ENCODE measurements at regions not wholly inside any gene's neighbourhood (a gene's known extent, or its start where the extent isn't known, plus 50 kb on each side); places are given as distances from the start of the nearest gene placed in this dataset.

DNA sequence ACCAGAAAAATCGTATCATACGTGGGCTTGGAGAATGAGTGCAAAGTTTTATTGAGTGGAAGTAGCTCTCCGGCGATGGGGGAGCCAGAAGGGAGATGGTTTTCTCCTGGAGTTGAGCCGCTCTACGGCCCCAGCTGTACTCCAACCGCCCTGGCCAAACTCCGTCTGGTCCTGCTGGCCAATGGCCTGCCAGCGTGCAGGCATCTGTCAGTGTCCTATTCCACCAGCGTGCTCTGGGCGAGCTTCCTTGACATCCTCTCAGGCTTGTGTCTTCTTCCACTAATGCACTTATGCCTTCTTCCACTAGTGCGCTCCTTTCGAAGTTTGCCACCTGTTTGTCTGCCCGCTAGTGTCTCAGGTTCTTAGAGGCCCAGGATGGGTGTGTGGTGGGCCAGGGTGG, 345.5 kb upstream of the CDH19 start:
- TF ChIP-seq, protein P1, sequence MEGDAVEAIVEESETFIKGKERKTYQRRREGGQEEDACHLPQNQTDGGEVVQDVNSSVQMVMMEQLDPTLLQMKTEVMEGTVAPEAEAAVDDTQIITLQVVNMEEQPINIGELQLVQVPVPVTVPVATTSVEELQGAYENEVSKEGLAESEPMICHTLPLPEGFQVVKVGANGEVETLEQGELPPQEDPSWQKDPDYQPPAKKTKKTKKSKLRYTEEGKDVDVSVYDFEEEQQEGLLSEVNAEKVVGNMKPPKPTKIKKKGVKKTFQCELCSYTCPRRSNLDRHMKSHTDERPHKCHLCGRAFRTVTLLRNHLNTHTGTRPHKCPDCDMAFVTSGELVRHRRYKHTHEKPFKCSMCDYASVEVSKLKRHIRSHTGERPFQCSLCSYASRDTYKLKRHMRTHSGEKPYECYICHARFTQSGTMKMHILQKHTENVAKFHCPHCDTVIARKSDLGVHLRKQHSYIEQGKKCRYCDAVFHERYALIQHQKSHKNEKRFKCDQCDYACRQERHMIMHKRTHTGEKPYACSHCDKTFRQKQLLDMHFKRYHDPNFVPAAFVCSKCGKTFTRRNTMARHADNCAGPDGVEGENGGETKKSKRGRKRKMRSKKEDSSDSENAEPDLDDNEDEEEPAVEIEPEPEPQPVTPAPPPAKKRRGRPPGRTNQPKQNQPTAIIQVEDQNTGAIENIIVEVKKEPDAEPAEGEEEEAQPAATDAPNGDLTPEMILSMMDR (IDR thresholded peaks at IDR 0.05; ENCODE audit: low read length): no peak
- TF ChIP-seq EZH2phosphoT487 (IDR thresholded peaks at IDR 0.05; ENCODE audit: low read length): no peak
